Stimulated activated CD8-positive, alpha-beta memory T cell treated with anti-CD3 and anti-CD28 coated beads, Interleukin-4, amount 100 ng/mL, for 24 hours (primary cell): ENCODE measurements at regions not wholly inside any gene's neighbourhood (a gene's known extent, or its start where the extent isn't known, plus 50 kb on each side); places are given as distances from the start of the nearest gene placed in this dataset.
"Not testable (repeated sequence)": the region's sequence is repeated elsewhere in the genome, so short reads cannot be mapped to it uniquely, and the experiment has no call there.

ENCODE experiments used
- DNase-seq: peaks from one replicate; pipeline ENCODE4 v3.0.0-alpha.2; 2020; ENCODE audit warnings: low read depth

GRCh38 chr1:228868731-228869024, 133.4 kb downstream of the RHOU start:
- no peak for DNase-seq

GRCh38 chr1:228869312-228869824, 134.1 kb downstream of the RHOU start:
- DNase-seq = no peak

- no peak for DNase-seq
Measured at GRCh38 chr1:228870041-228870713, 134.9 kb downstream of the RHOU start.

GRCh38 chr1:228871314-228872061, 136.2 kb downstream of the RHOU start:
- DNase-seq = no peak

GRCh38 chr1:228872080-228872479, 136.8 kb downstream of the RHOU start:
- DNase-seq = no peak

- DNase-seq = no peak
Measured at GRCh38 chr1:228873709-228874108, 138.4 kb downstream of the RHOU start.

- DNase-seq = no peak
Measured at GRCh38 chr1:228875741-228876140, 140.5 kb downstream of the RHOU start.

- no peak for DNase-seq
Measured at GRCh38 chr1:228876187-228876586, 140.9 kb downstream of the RHOU start.

- no peak for DNase-seq
Measured at GRCh38 chr1:228879164-228879563, 143.9 kb downstream of the RHOU start.

- no peak for DNase-seq
Measured at GRCh38 chr1:228882041-228882770, 146.9 kb downstream of the RHOU start.

GRCh38 chr1:228882771-228883450, 147.6 kb downstream of the RHOU start:
- no peak for DNase-seq

GRCh38 chr1:228883535-228883934, 148.3 kb downstream of the RHOU start:
- no peak for DNase-seq

GRCh38 chr1:228884196-228884595, 148.9 kb downstream of the RHOU start:
- DNase-seq = no peak

- DNase-seq = no peak
Measured at GRCh38 chr1:228884615-228885566, 149.6 kb downstream of the RHOU start.

- no peak for DNase-seq
Measured at GRCh38 chr1:228885845-228886244, 150.6 kb downstream of the RHOU start.

- DNase-seq = no peak
Measured at GRCh38 chr1:228887101-228887500, 151.8 kb downstream of the RHOU start.

GRCh38 chr1:228887960-228888359, 152.7 kb downstream of the RHOU start:
- no peak for DNase-seq

- DNase-seq = no peak
Measured at GRCh38 chr1:228889289-228889688, 154.0 kb downstream of the RHOU start.

- no peak for DNase-seq
Measured at GRCh38 chr1:228891272-228892034, 156.2 kb downstream of the RHOU start.

GRCh38 chr1:228892200-228892599, 156.9 kb downstream of the RHOU start:
- not testable (repeated sequence) for DNase-seq
